ENCODE measurements at regions not wholly inside any gene's neighbourhood (a gene's known extent, or its start where the extent isn't known, plus 50 kb on each side); places are given as distances from the start of the nearest gene placed in this dataset.

DNA sequence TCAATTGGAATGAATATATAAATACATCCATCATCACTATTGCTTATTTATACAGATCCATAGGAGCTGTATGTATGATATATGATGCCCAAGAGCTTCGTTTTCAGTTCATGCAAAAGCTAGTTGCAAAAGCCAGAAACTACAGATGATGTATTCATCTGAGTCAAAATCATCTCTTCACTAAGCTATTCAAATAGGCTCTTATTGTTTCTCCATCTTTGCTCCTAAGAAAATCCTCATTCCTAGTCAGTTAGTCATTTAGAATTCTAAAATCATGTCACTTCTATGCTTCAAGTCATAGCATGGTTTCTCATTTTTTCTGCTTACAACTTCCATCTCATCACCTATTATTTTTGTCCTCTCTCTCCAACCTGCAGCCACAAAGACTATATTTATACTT, 300.1 kb upstream of the TRAM1L1 start:
- TF ChIP-seq, protein P1, sequence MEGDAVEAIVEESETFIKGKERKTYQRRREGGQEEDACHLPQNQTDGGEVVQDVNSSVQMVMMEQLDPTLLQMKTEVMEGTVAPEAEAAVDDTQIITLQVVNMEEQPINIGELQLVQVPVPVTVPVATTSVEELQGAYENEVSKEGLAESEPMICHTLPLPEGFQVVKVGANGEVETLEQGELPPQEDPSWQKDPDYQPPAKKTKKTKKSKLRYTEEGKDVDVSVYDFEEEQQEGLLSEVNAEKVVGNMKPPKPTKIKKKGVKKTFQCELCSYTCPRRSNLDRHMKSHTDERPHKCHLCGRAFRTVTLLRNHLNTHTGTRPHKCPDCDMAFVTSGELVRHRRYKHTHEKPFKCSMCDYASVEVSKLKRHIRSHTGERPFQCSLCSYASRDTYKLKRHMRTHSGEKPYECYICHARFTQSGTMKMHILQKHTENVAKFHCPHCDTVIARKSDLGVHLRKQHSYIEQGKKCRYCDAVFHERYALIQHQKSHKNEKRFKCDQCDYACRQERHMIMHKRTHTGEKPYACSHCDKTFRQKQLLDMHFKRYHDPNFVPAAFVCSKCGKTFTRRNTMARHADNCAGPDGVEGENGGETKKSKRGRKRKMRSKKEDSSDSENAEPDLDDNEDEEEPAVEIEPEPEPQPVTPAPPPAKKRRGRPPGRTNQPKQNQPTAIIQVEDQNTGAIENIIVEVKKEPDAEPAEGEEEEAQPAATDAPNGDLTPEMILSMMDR (conservative IDR thresholded peaks at IDR 0.05): no peak
- no peak for TF ChIP-seq EZH2 (IDR thresholded peaks at IDR 0.05; ENCODE audit: low read depth)

Measured in PC-9 (cell line).